GM20000 (cell line): ENCODE measurements at regions not wholly inside any gene's neighbourhood (a gene's known extent, or its start where the extent isn't known, plus 50 kb on each side); places are given as distances from the start of the nearest gene placed in this dataset.
"Not testable (repeated sequence)": the region's sequence is repeated elsewhere in the genome, so short reads cannot be mapped to it uniquely, and the experiment has no call there.

ENCODE experiments used
- DNase-seq: peaks from one replicate; pipeline ENCODE4 v3.0.0; 2012; ENCODE audit warnings: low spot score
- TF ChIP-seq, protein P1 (sequence below): IDR thresholded peaks from 2 replicates; pipeline ENCODE4 v1.5.1; 2012; ENCODE audit warnings: mild to moderate bottlenecking, control low read depth; ENCODE audit errors: extremely low read depth, missing control alignments

DNA sequence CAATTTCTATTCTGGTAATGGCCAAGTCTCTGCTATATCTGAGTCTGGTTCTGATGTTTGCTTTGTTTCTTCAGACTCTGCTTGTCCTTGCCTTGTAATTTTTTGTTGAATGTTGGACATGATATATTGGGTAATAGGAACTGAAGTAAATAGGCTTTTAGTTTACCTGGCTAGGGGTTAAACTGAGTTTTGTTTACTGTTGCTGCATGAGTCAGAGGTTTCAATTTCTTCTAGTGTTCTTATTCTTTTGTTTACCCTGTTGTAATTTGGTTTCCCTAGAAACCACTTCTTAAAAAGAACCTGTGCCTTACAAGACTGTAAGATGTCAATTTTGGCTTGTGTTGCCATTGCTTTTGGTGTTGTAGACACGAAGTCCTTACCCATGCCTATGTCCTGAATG lies 285.0 kb upstream of the KCNH7 start:
- TF ChIP-seq, protein P1, sequence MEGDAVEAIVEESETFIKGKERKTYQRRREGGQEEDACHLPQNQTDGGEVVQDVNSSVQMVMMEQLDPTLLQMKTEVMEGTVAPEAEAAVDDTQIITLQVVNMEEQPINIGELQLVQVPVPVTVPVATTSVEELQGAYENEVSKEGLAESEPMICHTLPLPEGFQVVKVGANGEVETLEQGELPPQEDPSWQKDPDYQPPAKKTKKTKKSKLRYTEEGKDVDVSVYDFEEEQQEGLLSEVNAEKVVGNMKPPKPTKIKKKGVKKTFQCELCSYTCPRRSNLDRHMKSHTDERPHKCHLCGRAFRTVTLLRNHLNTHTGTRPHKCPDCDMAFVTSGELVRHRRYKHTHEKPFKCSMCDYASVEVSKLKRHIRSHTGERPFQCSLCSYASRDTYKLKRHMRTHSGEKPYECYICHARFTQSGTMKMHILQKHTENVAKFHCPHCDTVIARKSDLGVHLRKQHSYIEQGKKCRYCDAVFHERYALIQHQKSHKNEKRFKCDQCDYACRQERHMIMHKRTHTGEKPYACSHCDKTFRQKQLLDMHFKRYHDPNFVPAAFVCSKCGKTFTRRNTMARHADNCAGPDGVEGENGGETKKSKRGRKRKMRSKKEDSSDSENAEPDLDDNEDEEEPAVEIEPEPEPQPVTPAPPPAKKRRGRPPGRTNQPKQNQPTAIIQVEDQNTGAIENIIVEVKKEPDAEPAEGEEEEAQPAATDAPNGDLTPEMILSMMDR = no peak
- DNase-seq = no peak

DNA sequence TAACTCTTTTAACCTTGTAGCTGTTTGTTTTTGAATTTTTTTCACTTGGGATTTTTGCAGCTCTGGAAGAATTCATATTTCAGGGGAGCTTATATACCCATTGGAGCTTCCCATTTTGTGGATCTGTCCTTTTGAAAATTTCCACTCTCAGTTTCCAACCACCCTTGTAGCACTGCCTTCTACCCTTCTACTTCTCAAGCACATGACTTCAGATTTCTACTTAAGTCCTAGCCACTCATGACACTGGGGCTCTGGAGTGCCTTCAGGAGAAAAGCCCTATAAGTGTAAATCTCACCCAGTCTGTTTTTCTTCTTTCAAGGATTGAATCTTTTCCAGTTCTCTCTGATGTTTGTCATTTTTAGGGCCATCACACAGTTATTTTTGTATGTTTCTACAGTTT lies 283.7 kb upstream of the KCNH7 start:
- TF ChIP-seq, protein P1 = no peak
- no peak for DNase-seq

DNA sequence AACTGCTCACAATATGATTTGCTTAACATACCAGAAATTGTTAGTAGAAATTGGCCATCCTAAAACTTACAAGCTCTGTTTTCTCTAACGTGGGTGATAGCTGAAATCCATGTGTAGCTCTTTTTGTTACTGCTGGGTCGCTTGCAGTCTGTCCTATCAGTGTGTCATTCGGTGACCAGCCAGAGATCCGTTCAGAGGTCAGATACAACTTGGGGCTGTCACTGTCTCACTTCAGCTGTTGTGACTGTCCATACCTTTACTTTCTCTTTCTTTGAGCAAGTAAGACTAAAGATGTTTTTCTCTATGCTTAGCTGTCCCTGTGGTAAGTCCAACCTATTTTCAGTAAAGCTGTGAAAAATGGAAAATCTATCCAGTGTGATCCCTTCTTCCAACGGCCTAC lies 282.9 kb upstream of the KCNH7 start:
- TF ChIP-seq, protein P1 = no peak
- DNase-seq = no peak

DNA sequence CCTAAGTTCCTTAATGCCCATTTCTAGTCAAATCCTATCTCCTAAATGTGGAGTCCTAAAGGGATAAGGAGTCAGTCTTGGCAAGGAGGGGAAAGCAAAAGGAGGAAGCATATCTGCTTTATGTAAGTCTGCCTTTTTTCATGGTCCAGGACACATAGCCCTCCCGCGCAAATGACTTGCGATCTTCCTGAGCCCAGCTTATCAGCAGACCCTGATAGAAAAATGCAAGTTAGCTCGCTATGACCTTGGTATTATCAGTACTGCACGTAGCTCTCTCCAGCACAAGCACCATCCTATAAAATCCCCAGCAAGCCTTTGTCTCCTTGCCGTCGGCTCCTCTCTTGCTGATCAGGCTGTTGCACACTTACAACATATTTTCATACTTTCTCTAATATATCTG lies 281.4 kb upstream of the KCNH7 start:
- DNase-seq = no peak
- TF ChIP-seq, protein P1 = no peak

DNA sequence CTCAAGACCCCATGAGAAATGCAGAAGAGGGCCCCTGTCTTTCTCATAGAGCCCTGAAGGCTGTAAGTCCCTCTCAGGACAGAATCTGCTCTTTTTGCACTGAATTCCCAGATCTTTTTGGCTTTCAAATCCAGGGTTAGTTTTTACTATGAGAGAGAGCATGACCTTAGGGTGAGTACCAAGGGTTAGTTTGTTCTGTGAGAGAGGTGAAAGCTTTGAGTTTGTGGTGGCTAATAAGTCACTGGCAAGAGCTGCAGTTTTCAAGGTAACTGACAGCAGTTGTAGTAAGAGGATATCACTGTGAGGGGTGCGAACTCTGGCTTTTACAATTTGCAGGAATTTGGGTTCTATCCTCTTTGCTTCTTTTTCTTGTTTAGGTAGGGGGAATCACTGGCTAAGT lies 248.4 kb upstream of the KCNH7 start:
- TF ChIP-seq, protein P1 = no peak
- no peak for DNase-seq

DNA sequence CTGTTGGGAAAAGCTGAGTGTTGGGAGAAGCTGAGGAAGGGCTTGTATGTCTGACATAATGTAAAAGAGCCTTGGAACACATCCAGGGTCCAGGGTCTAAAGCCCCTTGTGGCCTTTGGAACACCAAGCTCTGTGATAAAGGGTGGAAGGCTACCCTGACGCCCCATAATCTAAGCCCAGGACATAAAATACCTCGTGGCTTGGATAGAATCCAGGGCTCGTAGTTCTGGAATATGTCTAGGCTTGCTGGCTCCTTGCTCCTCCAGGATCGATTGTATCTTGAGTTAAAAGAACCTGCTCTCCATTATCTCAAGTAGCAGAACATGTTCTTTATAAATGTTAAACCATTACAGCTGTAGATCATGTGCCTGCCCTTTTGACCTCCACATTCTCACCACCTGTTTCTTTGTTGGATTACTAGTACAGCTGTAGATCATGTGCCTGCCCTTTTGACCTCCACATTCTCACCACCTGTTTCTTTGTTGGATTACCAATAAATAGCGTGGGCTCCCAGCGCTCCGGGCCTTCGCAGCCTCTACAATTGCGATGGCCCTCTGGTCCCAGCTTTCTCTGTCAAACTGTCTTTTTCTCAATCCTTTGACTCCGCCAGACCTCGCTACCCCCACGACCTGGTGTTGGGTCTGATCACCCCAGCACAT lies 246.9 kb upstream of the KCNH7 start:
- not testable (repeated sequence) for DNase-seq

DNA sequence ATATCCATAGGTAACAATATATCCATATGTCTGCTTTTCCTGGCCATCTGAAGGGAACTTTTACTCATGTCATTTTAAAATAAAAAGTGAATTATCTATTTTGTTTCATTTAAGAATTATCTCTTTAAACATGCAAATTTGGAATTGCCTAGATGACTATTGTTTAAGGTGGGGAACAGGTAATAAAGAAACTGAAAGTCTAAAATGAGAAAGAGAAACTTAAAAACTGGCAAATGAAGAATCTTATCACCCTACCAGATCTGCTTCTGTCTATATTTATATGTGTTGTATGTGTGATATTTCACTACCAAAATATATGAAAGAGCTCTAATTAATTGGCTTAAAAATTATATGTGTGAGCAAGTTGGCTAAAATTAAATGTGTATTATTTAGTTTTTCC lies 243.2 kb upstream of the KCNH7 start:
- DNase-seq = no peak
- TF ChIP-seq, protein P1 = no peak

DNA sequence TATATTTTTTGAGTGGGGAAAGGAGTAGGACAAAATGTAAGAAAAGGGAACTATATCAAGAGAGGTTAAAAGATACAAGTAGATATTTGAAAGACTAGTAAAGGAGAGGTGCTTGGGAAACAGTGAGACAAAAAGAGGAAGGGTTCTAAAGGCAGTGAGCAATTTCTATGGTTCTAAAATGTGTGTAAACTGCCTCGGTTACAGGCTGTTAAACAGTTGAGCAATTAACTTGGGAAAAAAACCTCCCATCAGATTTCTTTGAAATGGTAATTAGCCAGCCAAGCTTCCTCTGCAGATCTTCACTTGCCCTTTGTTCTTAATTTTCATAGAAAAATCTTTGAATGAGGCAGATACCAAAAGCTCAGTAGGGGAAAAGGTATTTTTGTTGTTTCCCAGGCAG lies 238.7 kb upstream of the KCNH7 start:
- DNase-seq = no peak
- TF ChIP-seq, protein P1 = no peak
